ENCODE measurements at regions not wholly inside any gene's neighbourhood (a gene's known extent, or its start where the extent isn't known, plus 50 kb on each side); places are given as distances from the start of the nearest gene placed in this dataset.
"Not testable (repeated sequence)": the region's sequence is repeated elsewhere in the genome, so short reads cannot be mapped to it uniquely, and the experiment has no call there.

- intact Hi-C loops (cut with DNase I) = loop anchor here in 1 of 2 donors (5.0 kb wide), 1 partner anchor 37 kb away; no protein-coding TSS in a partner anchor
- Histone ChIP-seq H3K4me3 (ENCODE audit: low read length in 2 of 2) (no peak overlapping the region), H3K9me3 (ENCODE audit: control insufficient read depth, low read length) (no peaks in the 10 kb centered on the region), H3K36me3 (ENCODE audit: control insufficient read depth in 1 of 2, insufficient read depth in 2 of 2, low read length in 1 of 2) (no peaks in the 10 kb centered on the region), H3K27ac (ENCODE audit: low read depth in 1 of 2, low read length in 2 of 2) (no peak overlapping the region), H3K4me1 (ENCODE audit: control insufficient read depth in 1 of 2, insufficient read depth in 2 of 2, low read length in 2 of 2) (no peaks in the 10 kb centered on the region), H3K27me3 (ENCODE audit: control insufficient read depth in 1 of 2, insufficient read depth in 2 of 2, low read length in 1 of 2) (no peaks in the 10 kb centered on the region)
- no peak for DNase-seq
- WGBS, 2 donors = 23 to 30% methylated on average over 7 of the region's 7 CpGs
- ATAC-seq (ENCODE audit: low FRiP score) = no peak
Observed at GRCh38 chr15:23854912-23855659, 168.0 kb upstream of the NDN start.

- Histone ChIP-seq H3K27me3 (ENCODE audit: control insufficient read depth in 1 of 2, insufficient read depth in 2 of 2, low read length in 1 of 2) (no peaks in the 10 kb centered on the region), H3K36me3 (ENCODE audit: control insufficient read depth in 1 of 2, insufficient read depth in 2 of 2, low read length in 1 of 2) (no peaks in the 10 kb centered on the region), H3K9me3 (ENCODE audit: control insufficient read depth, low read length) (no peaks in the 10 kb centered on the region), H3K27ac (ENCODE audit: low read depth in 1 of 2, low read length in 2 of 2) (no peak overlapping the region), H3K4me1 (ENCODE audit: control insufficient read depth in 1 of 2, insufficient read depth in 2 of 2, low read length in 2 of 2) (no peaks in the 10 kb centered on the region), H3K4me3 (ENCODE audit: low read length in 2 of 2) (no peak overlapping the region)
- ATAC-seq (ENCODE audit: low FRiP score) = no peak
- 37 to 60% methylated on average over 4 of the region's 4 CpGs for WGBS, 2 donors
- intact Hi-C loops (cut with DNase I) = loop anchor here in 1 of 2 donors (5.0 kb wide), 1 partner anchor 36 kb away; no protein-coding TSS in a partner anchor
- no peak for DNase-seq
Observed at GRCh38 chr15:23855947-23856346, 168.8 kb upstream of the NDN start.

- H3K9me3 ChIP-seq (ENCODE audit: control insufficient read depth, low read length) = no peaks in the 10 kb centered on the region
- ATAC-seq (ENCODE audit: low FRiP score) = no peak
- intact Hi-C loops (cut with DNase I) = loop anchor here in 1 of 2 donors (5.0 kb wide), 1 partner anchor 35 kb away; no protein-coding TSS in a partner anchor
Observed at GRCh38 chr15:23857028-23857641, 170.0 kb upstream of the NDN start.

GRCh38 chr15:23859008-23859407 is 171.9 kb upstream of the NDN start:
- Histone ChIP-seq H3K4me1 (ENCODE audit: control insufficient read depth in 1 of 2, insufficient read depth in 2 of 2, low read length in 2 of 2) (no peaks in the 10 kb centered on the region), H3K9me3 (ENCODE audit: control insufficient read depth, low read length) (no peaks in the 10 kb centered on the region), H3K27me3 (ENCODE audit: control insufficient read depth in 1 of 2, insufficient read depth in 2 of 2, low read length in 1 of 2) (no peaks in the 10 kb centered on the region), H3K36me3 (ENCODE audit: control insufficient read depth in 1 of 2, insufficient read depth in 2 of 2, low read length in 1 of 2) (no peaks in the 10 kb centered on the region), H3K4me3 (ENCODE audit: low read length in 2 of 2) (no peak overlapping the region), H3K27ac (ENCODE audit: low read depth in 1 of 2, low read length in 2 of 2) (no peak overlapping the region)
- 80 to 84% methylated on average over 5 of the region's 5 CpGs for WGBS, 2 donors
- intact Hi-C loops (cut with DNase I) = loop anchor here in 1 of 2 donors (5.0 kb wide), 1 partner anchor 33 kb away; no protein-coding TSS in a partner anchor
- ATAC-seq (ENCODE audit: low FRiP score) = no peak
- no peak for DNase-seq

More at GRCh38 chr15:23857028-23857641, 170.0 kb upstream of the NDN start:
- no peaks in the 10 kb centered on the region for H3K27me3 ChIP-seq (ENCODE audit: control insufficient read depth in 1 of 2, insufficient read depth in 2 of 2, low read length in 1 of 2)
- DNase-seq = no peak
- no peaks in the 10 kb centered on the region for H3K36me3 ChIP-seq (ENCODE audit: control insufficient read depth in 1 of 2, insufficient read depth in 2 of 2, low read length in 1 of 2)
- no peaks in the 10 kb centered on the region for H3K4me1 ChIP-seq (ENCODE audit: control insufficient read depth in 1 of 2, insufficient read depth in 2 of 2, low read length in 2 of 2)
- H3K4me3 ChIP-seq (ENCODE audit: low read length in 2 of 2) = no peak overlapping the region
- no peak overlapping the region for H3K27ac ChIP-seq (ENCODE audit: low read depth in 1 of 2, low read length in 2 of 2)
- whole genome bisulfite sequencing, 2 donors = 24 to 27% methylated on average over 12 of the region's 12 CpGs

GRCh38 chr15:23860290-23861245 is 173.5 kb upstream of the NDN start:
- Histone ChIP-seq H3K36me3 (ENCODE audit: control insufficient read depth in 1 of 2, insufficient read depth in 2 of 2, low read length in 1 of 2) (no peaks in the 10 kb centered on the region), H3K4me1 (ENCODE audit: control insufficient read depth in 1 of 2, insufficient read depth in 2 of 2, low read length in 2 of 2) (no peaks in the 10 kb centered on the region), H3K4me3 (ENCODE audit: low read length in 2 of 2) (no peak overlapping the region), H3K27me3 (ENCODE audit: control insufficient read depth in 1 of 2, insufficient read depth in 2 of 2, low read length in 1 of 2) (no peaks in the 10 kb centered on the region), H3K27ac (ENCODE audit: low read depth in 1 of 2, low read length in 2 of 2) (no peak overlapping the region), H3K9me3 (ENCODE audit: control insufficient read depth, low read length) (no peaks in the 10 kb centered on the region)
- ATAC-seq (ENCODE audit: low FRiP score) = peak; percentile 8
- no peak for DNase-seq
- 47 to 50% methylated on average over 26 to 31 of the region's 31 CpGs for WGBS, 2 donors
- intact Hi-C loops (cut with DNase I) = no loop called here

GRCh38 chr15:23866832-23867231 is 179.7 kb upstream of the NDN start:
- Histone ChIP-seq H3K9me3 (ENCODE audit: control insufficient read depth, low read length) (no peaks in the 10 kb centered on the region), H3K36me3 (ENCODE audit: control insufficient read depth in 1 of 2, insufficient read depth in 2 of 2, low read length in 1 of 2) (no peaks in the 10 kb centered on the region), H3K27ac (ENCODE audit: low read depth in 1 of 2, low read length in 2 of 2) (no peak overlapping the region), H3K4me3 (ENCODE audit: low read length in 2 of 2) (no peak overlapping the region), H3K27me3 (ENCODE audit: control insufficient read depth in 1 of 2, insufficient read depth in 2 of 2, low read length in 1 of 2) (no peaks in the 10 kb centered on the region), H3K4me1 (ENCODE audit: control insufficient read depth in 1 of 2, insufficient read depth in 2 of 2, low read length in 2 of 2) (no peaks in the 10 kb centered on the region)
- 36% methylated on average over 6 of the region's 6 CpGs for WGBS, 2 donors
- ATAC-seq (ENCODE audit: low FRiP score) = no peak
- intact Hi-C loops (cut with DNase I) = no loop called here
- no peak for DNase-seq

GRCh38 chr15:23869396-23869795 is 182.3 kb upstream of the NDN start:
- DNase-seq (no peak), ATAC-seq (ENCODE audit: low FRiP score) (peak; percentile 7)
- intact Hi-C loops (cut with DNase I) = no loop called here
- H3K4me3 ChIP-seq (ENCODE audit: low read length in 2 of 2) = no peak overlapping the region
- H3K4me1 ChIP-seq (ENCODE audit: control insufficient read depth in 1 of 2, insufficient read depth in 2 of 2, low read length in 2 of 2) = no peaks in the 10 kb centered on the region
- no peaks in the 10 kb centered on the region for H3K36me3 ChIP-seq (ENCODE audit: control insufficient read depth in 1 of 2, insufficient read depth in 2 of 2, low read length in 1 of 2)
- peaks cover 0 to 2% of the 10 kb centered on the region in 2 donors for H3K27me3 ChIP-seq (ENCODE audit: control insufficient read depth in 1 of 2, insufficient read depth in 2 of 2, low read length in 1 of 2)
- H3K9me3 ChIP-seq (ENCODE audit: control insufficient read depth, low read length) = no peaks in the 10 kb centered on the region
- WGBS, 2 donors = 24% methylated on average over 24 of the region's 24 CpGs
- H3K27ac ChIP-seq (ENCODE audit: low read depth in 1 of 2, low read length in 2 of 2) = no peak overlapping the region

- not testable (repeated sequence) for DNase-seq; H3K4me1 ChIP-seq (ENCODE audit: control insufficient read depth in 1 of 2, insufficient read depth in 2 of 2, low read length in 2 of 2); H3K27me3 ChIP-seq (ENCODE audit: control insufficient read depth in 1 of 2, insufficient read depth in 2 of 2, low read length in 1 of 2); H3K4me3 ChIP-seq (ENCODE audit: low read length in 2 of 2); ATAC-seq (ENCODE audit: low FRiP score); H3K27ac ChIP-seq (ENCODE audit: low read depth in 1 of 2, low read length in 2 of 2); H3K9me3 ChIP-seq (ENCODE audit: control insufficient read depth, low read length); H3K36me3 ChIP-seq (ENCODE audit: control insufficient read depth in 1 of 2, insufficient read depth in 2 of 2, low read length in 1 of 2)
- intact Hi-C loops (cut with DNase I) = loop anchor here (5.0 to 10.0 kb wide), 2 partner anchors 229 to 231 kb away; partner anchors contain the start of gene MAGEL2 (in 1 of the 2)
- 82 to 83% methylated on average over 8 of the region's 8 CpGs for WGBS, 2 donors
Observed at GRCh38 chr15:23873613-23874012, 186.5 kb upstream of the NDN start.

All from aorta (tissue), 5 donors.